DMS153 treated with DMSO at 0.1 percent for 48 hours (cell line): ENCODE measurements at regions not wholly inside any gene's neighbourhood (a gene's known extent, or its start where the extent isn't known, plus 50 kb on each side); places are given as distances from the start of the nearest gene placed in this dataset.
"Not testable (repeated sequence)": the region's sequence is repeated elsewhere in the genome, so short reads cannot be mapped to it uniquely, and the experiment has no call there.

ENCODE experiments used
- DNase-seq: peaks from one replicate; lab custom pipeline; 2025; ENCODE audit not compliant: unreplicated experiment; lab: John Stamatoyannopoulos, UW

- DNase-seq: no peak
Observed at GRCh38 chr9:21591221-21592062, 109.3 kb upstream of the IFNE start.

- no peak for DNase-seq
Observed at GRCh38 chr9:21592063-21592338, 109.9 kb upstream of the IFNE start.

- DNase-seq: no peak
Observed at GRCh38 chr9:21597284-21597683, 115.2 kb upstream of the IFNE start.

GRCh38 chr9:21598749-21599148 is 116.6 kb upstream of the IFNE start:
- DNase-seq: no peak

- DNase-seq: no peak
Observed at GRCh38 chr9:21605489-21605931, 123.4 kb upstream of the IFNE start.

GRCh38 chr9:21607576-21607975 is 125.5 kb upstream of the IFNE start:
- DNase-seq: no peak

GRCh38 chr9:21608200-21608599 is 126.1 kb upstream of the IFNE start:
- no peak for DNase-seq

- DNase-seq: no peak
Observed at GRCh38 chr9:21609506-21609905, 127.4 kb upstream of the IFNE start.

GRCh38 chr9:21611891-21612290 is 129.8 kb upstream of the IFNE start:
- DNase-seq: no peak

GRCh38 chr9:21615018-21615417 is 132.9 kb upstream of the IFNE start:
- DNase-seq: no peak

- no peak for DNase-seq
Observed at GRCh38 chr9:21615446-21615845, 133.3 kb upstream of the IFNE start.

- DNase-seq: no peak
Observed at GRCh38 chr9:21616082-21616778, 134.1 kb upstream of the IFNE start.

GRCh38 chr9:21624675-21625644 is 142.8 kb upstream of the IFNE start:
- no peak for DNase-seq

- no peak for DNase-seq
Observed at GRCh38 chr9:21626493-21626892, 144.4 kb upstream of the IFNE start.

- DNase-seq: not testable (repeated sequence)
Observed at GRCh38 chr9:21628954-21629353, 146.8 kb upstream of the IFNE start.

- DNase-seq: no peak
Observed at GRCh38 chr9:21634951-21635350, 152.8 kb upstream of the IFNE start.

- no peak for DNase-seq
Observed at GRCh38 chr9:21638104-21638503, 156.0 kb upstream of the IFNE start.

GRCh38 chr9:21653091-21653490 is 149.3 kb upstream of the MTAP start:
- no peak for DNase-seq

- no peak for DNase-seq
Observed at GRCh38 chr9:21653589-21653988, 148.8 kb upstream of the MTAP start.

GRCh38 chr9:21656776-21657674 is 145.4 kb upstream of the MTAP start:
- DNase-seq: no peak
